GM21529 (cell line): ENCODE measurements at regions not wholly inside any gene's neighbourhood (a gene's known extent, or its start where the extent isn't known, plus 50 kb on each side); places are given as distances from the start of the nearest gene placed in this dataset.

Experiments used
- ATAC-seq: cut with Tn5 transposase; IDR thresholded peaks from one replicate; pipeline ENCODE4 v1.9.1; 2021; ENCODE audit not compliant: unreplicated experiment

- ATAC-seq: no peak
Measured at GRCh38 chr10:23868121-23868520, 340.8 kb upstream of the KIAA1217 start.

- ATAC-seq: no peak
Measured at GRCh38 chr10:23869548-23869947, 339.4 kb upstream of the KIAA1217 start.

- no peak for ATAC-seq
Measured at GRCh38 chr10:23869996-23870395, 338.9 kb upstream of the KIAA1217 start.

GRCh38 chr10:23870651-23871610 lies 338.0 kb upstream of the KIAA1217 start:
- ATAC-seq: no peak

GRCh38 chr10:23872290-23872689 lies 336.6 kb upstream of the KIAA1217 start:
- ATAC-seq: no peak

- ATAC-seq: no peak
Measured at GRCh38 chr10:23877791-23878320, 331.1 kb upstream of the KIAA1217 start.

- ATAC-seq: no peak
Measured at GRCh38 chr10:23884670-23885069, 324.3 kb upstream of the KIAA1217 start.

GRCh38 chr10:23885853-23886252 lies 323.1 kb upstream of the KIAA1217 start:
- ATAC-seq: no peak

- ATAC-seq: no peak
Measured at GRCh38 chr10:23886355-23886754, 322.6 kb upstream of the KIAA1217 start.

- no peak for ATAC-seq
Measured at GRCh38 chr10:23891301-23891700, 317.6 kb upstream of the KIAA1217 start.

- ATAC-seq: no peak
Measured at GRCh38 chr10:23892296-23892695, 316.6 kb upstream of the KIAA1217 start.

- no peak for ATAC-seq
Measured at GRCh38 chr10:23897267-23897666, 311.7 kb upstream of the KIAA1217 start.

GRCh38 chr10:23897861-23898260 lies 311.1 kb upstream of the KIAA1217 start:
- ATAC-seq: no peak

GRCh38 chr10:23899166-23899565 lies 309.8 kb upstream of the KIAA1217 start:
- no peak for ATAC-seq

- no peak for ATAC-seq
Measured at GRCh38 chr10:23910291-23910690, 298.6 kb upstream of the KIAA1217 start.

GRCh38 chr10:23912884-23913404 lies 296.0 kb upstream of the KIAA1217 start:
- ATAC-seq: no peak

- no peak for ATAC-seq
Measured at GRCh38 chr10:23914641-23915040, 294.3 kb upstream of the KIAA1217 start.

- no peak for ATAC-seq
Measured at GRCh38 chr10:23917251-23917840, 291.6 kb upstream of the KIAA1217 start.

GRCh38 chr10:23918090-23918723 lies 290.7 kb upstream of the KIAA1217 start:
- ATAC-seq: no peak

- no peak for ATAC-seq
Measured at GRCh38 chr10:23918839-23919238, 290.1 kb upstream of the KIAA1217 start.

- ATAC-seq: no peak
Measured at GRCh38 chr10:23927576-23928325, 281.2 kb upstream of the KIAA1217 start.
